WERI-Rb-1 (cell line): ENCODE measurements at regions not wholly inside any gene's neighbourhood (a gene's known extent, or its start where the extent isn't known, plus 50 kb on each side); places are given as distances from the start of the nearest gene placed in this dataset.

Experiments used
- DNase-seq: peaks from one replicate; pipeline ENCODE4 v3.0.0-alpha.2; 2020
- H3K27ac ChIP-seq: fragments of 250-450 bp; sonication (Bioruptor Pico); 2 replicates; pipeline ENCODE4 v1.5.1; 2020; ENCODE audit warnings: mild to moderate bottlenecking, moderate library complexity
- H3K27me3 ChIP-seq: fragments of 250-450 bp; sonication (Bioruptor Pico); 2 replicates; pipeline ENCODE4 v1.5.1; 2021; ENCODE audit warnings: mild to moderate bottlenecking, low read depth, moderate library complexity; ENCODE audit not compliant: insufficient read depth, severe bottlenecking
- H3K36me3 ChIP-seq: fragments of 250-450 bp; sonication (Bioruptor Pico); 2 replicates; pipeline ENCODE4 v1.5.1; 2020; ENCODE audit warnings: mild to moderate bottlenecking, moderate library complexity
- H3K4me3 ChIP-seq: 2 replicates; pipeline ENCODE4 v1.5.1; 2011; ENCODE audit warnings: low read depth, mild to moderate bottlenecking, control low read depth, low read length
- H3K9me3 ChIP-seq: fragments of 250-450 bp; sonication (Bioruptor Pico); 2 replicates; pipeline ENCODE4 v1.5.1; 2021; ENCODE audit warnings: mild to moderate bottlenecking, moderate library complexity; ENCODE audit not compliant: severe bottlenecking
- TF ChIP-seq, protein P1 (sequence below): IDR thresholded peaks from 2 replicates; pipeline ENCODE4 v1.5.1; 2011; ENCODE audit warnings: low read depth, mild to moderate bottlenecking, control low read depth, inconsistent platforms, low read length

- H3K36me3 ChIP-seq = no peaks in the 10 kb centered on the region
- DNase-seq = peak; percentile 41
- TF ChIP-seq, protein P1, sequence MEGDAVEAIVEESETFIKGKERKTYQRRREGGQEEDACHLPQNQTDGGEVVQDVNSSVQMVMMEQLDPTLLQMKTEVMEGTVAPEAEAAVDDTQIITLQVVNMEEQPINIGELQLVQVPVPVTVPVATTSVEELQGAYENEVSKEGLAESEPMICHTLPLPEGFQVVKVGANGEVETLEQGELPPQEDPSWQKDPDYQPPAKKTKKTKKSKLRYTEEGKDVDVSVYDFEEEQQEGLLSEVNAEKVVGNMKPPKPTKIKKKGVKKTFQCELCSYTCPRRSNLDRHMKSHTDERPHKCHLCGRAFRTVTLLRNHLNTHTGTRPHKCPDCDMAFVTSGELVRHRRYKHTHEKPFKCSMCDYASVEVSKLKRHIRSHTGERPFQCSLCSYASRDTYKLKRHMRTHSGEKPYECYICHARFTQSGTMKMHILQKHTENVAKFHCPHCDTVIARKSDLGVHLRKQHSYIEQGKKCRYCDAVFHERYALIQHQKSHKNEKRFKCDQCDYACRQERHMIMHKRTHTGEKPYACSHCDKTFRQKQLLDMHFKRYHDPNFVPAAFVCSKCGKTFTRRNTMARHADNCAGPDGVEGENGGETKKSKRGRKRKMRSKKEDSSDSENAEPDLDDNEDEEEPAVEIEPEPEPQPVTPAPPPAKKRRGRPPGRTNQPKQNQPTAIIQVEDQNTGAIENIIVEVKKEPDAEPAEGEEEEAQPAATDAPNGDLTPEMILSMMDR = peak; percentile 69
Observed at GRCh38 chrX:107537815-107538214, 88.4 kb downstream of the FRMPD3 start.

DNA sequence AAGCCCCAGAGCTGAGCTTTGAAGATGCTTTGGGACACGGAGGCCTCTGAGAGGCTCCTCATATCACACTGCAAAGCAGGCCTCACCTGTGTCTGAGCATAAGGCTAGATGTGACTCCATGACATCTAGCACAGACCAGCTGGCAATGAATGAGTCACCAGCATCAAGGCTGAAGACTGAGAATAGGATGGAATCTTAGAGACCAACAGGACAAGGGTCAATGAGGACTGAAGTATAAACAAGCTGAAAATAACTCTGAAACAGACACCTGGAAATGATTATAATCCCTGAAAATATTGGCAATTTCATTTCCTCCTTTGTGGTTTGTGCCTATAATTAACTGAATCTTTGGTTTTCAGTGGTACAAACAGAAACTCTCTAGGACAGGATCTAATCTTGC is 87.1 kb upstream of the PRPS1 start:
- no peaks in the 10 kb centered on the region for H3K36me3 ChIP-seq
- no peaks in the 10 kb centered on the region for H3K9me3 ChIP-seq
- no peak for DNase-seq
- TF ChIP-seq, protein P1 = no peak
- no peak overlapping the region for H3K27ac ChIP-seq
- H3K27me3 ChIP-seq = peaks cover 3% of the 10 kb centered on the region
- no peak overlapping the region for H3K4me3 ChIP-seq

More at GRCh38 chrX:107537815-107538214, 88.4 kb downstream of the FRMPD3 start:
- Histone ChIP-seq H3K27me3 (peaks cover 3% of the 10 kb centered on the region), H3K4me3 (no peak overlapping the region), H3K9me3 (no peaks in the 10 kb centered on the region), H3K27ac (no peak overlapping the region)

DNA sequence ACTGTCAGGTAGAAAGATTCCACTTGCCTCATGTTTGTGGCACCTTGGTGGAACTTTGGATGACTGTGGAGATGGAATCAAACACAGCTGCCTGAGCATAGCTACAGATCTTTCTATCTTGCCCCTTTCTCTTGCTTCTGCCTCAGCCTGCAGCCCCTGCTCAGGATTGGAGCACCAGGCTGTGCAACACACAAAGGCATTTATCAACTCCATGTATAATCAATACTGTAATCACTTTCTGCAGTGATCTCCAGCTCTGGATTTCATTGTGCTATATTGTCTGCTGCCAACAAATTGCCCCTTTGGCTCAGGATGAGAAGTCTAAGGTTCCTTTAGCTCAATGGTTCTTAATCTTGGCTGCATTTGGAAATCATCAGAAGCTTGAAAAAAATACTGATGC is 86.3 kb upstream of the PRPS1 start:
- H3K27me3 ChIP-seq = peaks cover 2% of the 10 kb centered on the region
- TF ChIP-seq, protein P1 = no peak
- no peak for DNase-seq
- H3K27ac ChIP-seq = no peak overlapping the region
- no peaks in the 10 kb centered on the region for H3K36me3 ChIP-seq
- H3K9me3 ChIP-seq = no peaks in the 10 kb centered on the region
- H3K4me3 ChIP-seq = no peak overlapping the region

DNA sequence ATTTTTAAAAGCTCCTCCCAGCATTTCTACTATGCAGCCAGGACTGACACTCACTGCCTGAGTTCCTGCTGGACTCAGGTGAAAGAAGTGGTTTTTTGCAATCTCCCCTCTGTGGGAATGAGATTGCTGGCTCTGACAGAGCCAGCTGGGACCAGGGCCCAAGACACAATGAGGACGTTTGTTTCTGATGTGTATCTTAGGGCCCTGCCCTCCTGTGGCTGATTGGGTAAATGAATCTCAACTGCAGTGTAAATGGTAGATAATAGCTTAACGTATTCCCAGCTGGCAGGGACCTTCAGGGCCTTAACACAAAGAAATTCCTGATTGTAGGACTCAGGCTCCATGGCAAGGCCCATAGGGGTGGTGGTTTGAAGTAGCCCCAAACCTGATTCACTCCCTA is 85.8 kb upstream of the PRPS1 start:
- peak; percentile 17 for DNase-seq
- Histone ChIP-seq H3K27ac (no peak overlapping the region), H3K36me3 (no peaks in the 10 kb centered on the region), H3K4me3 (no peak overlapping the region), H3K27me3 (no peaks in the 10 kb centered on the region), H3K9me3 (no peaks in the 10 kb centered on the region)
- TF ChIP-seq, protein P1 = peak; percentile 28

DNA sequence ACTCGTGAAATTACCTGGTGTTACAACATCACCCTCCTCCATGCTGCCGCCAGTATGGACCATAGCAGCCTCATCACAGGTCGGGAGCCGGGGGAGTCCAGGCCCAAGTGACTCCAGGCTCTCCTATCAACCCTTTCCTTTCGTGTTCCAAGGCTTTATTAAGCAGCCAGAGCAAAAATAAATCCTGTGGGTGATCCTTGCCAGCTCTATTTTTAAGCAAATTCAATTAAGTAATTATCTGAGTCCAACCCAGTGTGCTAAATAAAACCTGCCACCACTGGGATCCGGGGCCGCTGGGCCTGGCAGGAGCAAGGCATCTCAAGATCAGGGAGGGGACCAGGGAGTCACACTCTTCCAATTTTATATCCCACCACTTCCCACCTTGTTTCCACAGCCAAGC is 80.7 kb upstream of the PRPS1 start:
- H3K4me3 ChIP-seq = no peak overlapping the region
- no peak for DNase-seq
- H3K27ac ChIP-seq = no peak overlapping the region
- no peaks in the 10 kb centered on the region for H3K9me3 ChIP-seq
- H3K27me3 ChIP-seq = peaks cover 7% of the 10 kb centered on the region
- H3K36me3 ChIP-seq = no peaks in the 10 kb centered on the region
- TF ChIP-seq, protein P1 = no peak

- H3K27ac ChIP-seq = no peak overlapping the region
- no peaks in the 10 kb centered on the region for H3K36me3 ChIP-seq
- no peak overlapping the region for H3K4me3 ChIP-seq
- DNase-seq = no peak
- TF ChIP-seq, protein P1 = no peak
- H3K9me3 ChIP-seq = no peaks in the 10 kb centered on the region
- H3K27me3 ChIP-seq = peaks cover 7% of the 10 kb centered on the region
Observed at GRCh38 chrX:107548775-107549174, 79.5 kb upstream of the PRPS1 start.
